NCI-H2029 treated with DMSO at 0.1 percent for 48 hours (cell line): ENCODE measurements at regions not wholly inside any gene's neighbourhood (a gene's known extent, or its start where the extent isn't known, plus 50 kb on each side); places are given as distances from the start of the nearest gene placed in this dataset.
A peak's percentile ranks its signal among the peaks of the same experiment; 100 is the strongest.
"Not testable (repeated sequence)": the region's sequence is repeated elsewhere in the genome, so short reads cannot be mapped to it uniquely, and the experiment has no call there.

Experiments
- DNase-seq: peaks from one replicate; lab custom pipeline; 2025; lab: John Stamatoyannopoulos, UW

- no peak for DNase-seq
Observed at GRCh38 chr2:133884739-133885381, 316.6 kb upstream of the NCKAP5 start.

- no peak for DNase-seq
Observed at GRCh38 chr2:133885847-133886246, 317.6 kb upstream of the NCKAP5 start.

GRCh38 chr2:133886735-133887675 lies 318.7 kb upstream of the NCKAP5 start:
- DNase-seq: peak; percentile 27

GRCh38 chr2:133887676-133888040 lies 319.4 kb upstream of the NCKAP5 start:
- DNase-seq: no peak

GRCh38 chr2:133888107-133888506 lies 319.8 kb upstream of the NCKAP5 start:
- DNase-seq: no peak

- DNase-seq: no peak
Observed at GRCh38 chr2:133888621-133889219, 320.5 kb upstream of the NCKAP5 start.

- no peak for DNase-seq
Observed at GRCh38 chr2:133892352-133892913, 324.2 kb upstream of the NCKAP5 start.

GRCh38 chr2:133894429-133894828 lies 326.2 kb upstream of the NCKAP5 start:
- DNase-seq: no peak

GRCh38 chr2:133897838-133898237 lies 329.6 kb upstream of the NCKAP5 start:
- not testable (repeated sequence) for DNase-seq

GRCh38 chr2:133900909-133901308 lies 332.6 kb upstream of the NCKAP5 start:
- no peak for DNase-seq

GRCh38 chr2:133906396-133906795 lies 338.1 kb upstream of the NCKAP5 start:
- no peak for DNase-seq

GRCh38 chr2:133906926-133907325 lies 338.7 kb upstream of the NCKAP5 start:
- no peak for DNase-seq

GRCh38 chr2:133908171-133908570 lies 339.9 kb upstream of the NCKAP5 start:
- DNase-seq: no peak

- DNase-seq: no peak
Observed at GRCh38 chr2:133918141-133918540, 335.7 kb upstream of the MGAT5 start.

- no peak for DNase-seq
Observed at GRCh38 chr2:133919285-133919684, 334.6 kb upstream of the MGAT5 start.

- DNase-seq: no peak
Observed at GRCh38 chr2:133927894-133928293, 326.0 kb upstream of the MGAT5 start.

GRCh38 chr2:133936096-133936495 lies 317.8 kb upstream of the MGAT5 start:
- DNase-seq: no peak

GRCh38 chr2:133936601-133937000 lies 317.3 kb upstream of the MGAT5 start:
- no peak for DNase-seq

- DNase-seq: no peak
Observed at GRCh38 chr2:133937669-133938068, 316.2 kb upstream of the MGAT5 start.

GRCh38 chr2:133940134-133940533 lies 313.7 kb upstream of the MGAT5 start:
- DNase-seq: no peak

- DNase-seq: no peak
Observed at GRCh38 chr2:133941666-133942065, 312.2 kb upstream of the MGAT5 start.

- no peak for DNase-seq
Observed at GRCh38 chr2:133942398-133942797, 311.5 kb upstream of the MGAT5 start.

- no peak for DNase-seq
Observed at GRCh38 chr2:133943108-133943507, 310.8 kb upstream of the MGAT5 start.
